ENCODE measurements at regions not wholly inside any gene's neighbourhood (a gene's known extent, or its start where the extent isn't known, plus 50 kb on each side); places are given as distances from the start of the nearest gene placed in this dataset.

DNA sequence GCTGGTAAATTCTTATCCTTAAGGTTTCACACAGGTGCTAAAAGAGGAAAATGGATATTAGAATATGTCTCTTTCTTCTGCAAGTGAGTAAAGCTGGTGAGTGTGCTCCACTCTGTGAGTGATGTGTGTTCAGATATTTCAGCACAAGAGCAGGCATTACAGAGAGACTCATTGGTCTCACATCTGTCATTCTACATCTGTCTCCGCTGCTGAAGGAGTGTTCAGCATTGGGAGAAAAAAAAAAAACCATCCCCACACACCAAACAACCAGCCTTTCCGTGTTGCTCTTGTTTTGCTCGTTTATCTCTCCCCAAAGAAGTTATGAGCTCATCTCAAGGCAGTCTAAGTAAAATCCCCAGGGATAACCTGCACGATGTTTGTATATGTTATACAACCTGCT lies 283.9 kb upstream of the SPHKAP start:
- no peak overlapping the region for H3K9ac ChIP-seq (ENCODE audit: low read length)
- TF ChIP-seq EZH2phosphoT487 (IDR thresholded peaks at IDR 0.05; ENCODE audit: borderline replicate concordance, low read length), result no peak
- TF ChIP-seq, protein P1, sequence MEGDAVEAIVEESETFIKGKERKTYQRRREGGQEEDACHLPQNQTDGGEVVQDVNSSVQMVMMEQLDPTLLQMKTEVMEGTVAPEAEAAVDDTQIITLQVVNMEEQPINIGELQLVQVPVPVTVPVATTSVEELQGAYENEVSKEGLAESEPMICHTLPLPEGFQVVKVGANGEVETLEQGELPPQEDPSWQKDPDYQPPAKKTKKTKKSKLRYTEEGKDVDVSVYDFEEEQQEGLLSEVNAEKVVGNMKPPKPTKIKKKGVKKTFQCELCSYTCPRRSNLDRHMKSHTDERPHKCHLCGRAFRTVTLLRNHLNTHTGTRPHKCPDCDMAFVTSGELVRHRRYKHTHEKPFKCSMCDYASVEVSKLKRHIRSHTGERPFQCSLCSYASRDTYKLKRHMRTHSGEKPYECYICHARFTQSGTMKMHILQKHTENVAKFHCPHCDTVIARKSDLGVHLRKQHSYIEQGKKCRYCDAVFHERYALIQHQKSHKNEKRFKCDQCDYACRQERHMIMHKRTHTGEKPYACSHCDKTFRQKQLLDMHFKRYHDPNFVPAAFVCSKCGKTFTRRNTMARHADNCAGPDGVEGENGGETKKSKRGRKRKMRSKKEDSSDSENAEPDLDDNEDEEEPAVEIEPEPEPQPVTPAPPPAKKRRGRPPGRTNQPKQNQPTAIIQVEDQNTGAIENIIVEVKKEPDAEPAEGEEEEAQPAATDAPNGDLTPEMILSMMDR (conservative IDR thresholded peaks at IDR 0.05; ENCODE audit: low read depth, low read length), result no peak
- TF ChIP-seq EZH2 (IDR thresholded peaks at IDR 0.05; ENCODE audit: low read length, unreplicated experiment), result no peak
- POLR2A ChIA-PET (ENCODE audit: unreplicated experiment), result no interaction called here
- H3F3A ChIP-seq (ENCODE audit: low read length, unreplicated experiment), result no peaks in the 10 kb centered on the region
- H4K20me1 ChIP-seq (ENCODE audit: low read length), result no peaks in the 10 kb centered on the region
- no peaks in the 10 kb centered on the region for H3K4me1 ChIP-seq (ENCODE audit: insufficient read depth, low read length)
- intact Hi-C loops (cut with micrococcal nuclease), result no loop called here
- no peaks in the 10 kb centered on the region for H3K36me3 ChIP-seq (ENCODE audit: low read depth, low read length)
- ATAC-seq (no peak), DNase-seq (no peak)
- H3K9me3 ChIP-seq (ENCODE audit: low read length), result no peaks in the 10 kb centered on the region
- CTCF ChIA-PET, result no interaction called here
- no peaks in the 10 kb centered on the region for H3K79me2 ChIP-seq (ENCODE audit: low read length)
- H3K27ac ChIP-seq (ENCODE audit: low read length), result no peak overlapping the region
- no peaks in the 10 kb centered on the region for H3K27me3 ChIP-seq (ENCODE audit: low read length)
- no TSS peak for BruUV-seq (replicated peaks)
- H3K9me2 ChIP-seq (replicated peaks; ENCODE audit: low read length), result no peaks in the 10 kb centered on the region
- no peak overlapping the region for H3K4me3 ChIP-seq (ENCODE audit: low read length)
- no peak overlapping the region for H3K4me2 ChIP-seq (ENCODE audit: low read length)
- H2AFZ ChIP-seq (ENCODE audit: low read length), result no peak overlapping the region

DNA sequence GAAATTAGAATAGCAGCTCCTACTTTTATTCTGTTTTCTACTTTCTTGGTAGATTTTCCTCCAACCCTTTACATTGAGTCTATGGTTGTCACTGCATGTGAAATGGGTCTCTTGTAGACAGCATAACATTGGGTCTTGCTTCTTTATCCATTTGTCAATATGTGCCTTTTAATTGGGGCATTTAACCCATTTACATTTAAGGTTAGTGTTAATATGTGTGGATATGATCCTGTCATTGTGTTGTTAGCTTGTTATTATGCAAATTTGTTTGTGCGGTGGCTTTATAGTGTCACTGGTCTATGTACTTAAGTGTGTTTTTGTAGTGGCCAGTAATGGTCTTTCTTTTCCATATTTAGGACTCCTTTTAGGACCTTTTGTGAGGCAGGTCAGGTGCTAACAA lies 276.9 kb upstream of the SPHKAP start:
- BruUV-seq (replicated peaks), result no TSS peak
- TF ChIP-seq, protein P1 (conservative IDR thresholded peaks at IDR 0.05; ENCODE audit: low read depth, low read length), result no peak
- TF ChIP-seq EZH2phosphoT487 (IDR thresholded peaks at IDR 0.05; ENCODE audit: borderline replicate concordance, low read length), result no peak
- no peak for TF ChIP-seq EZH2 (IDR thresholded peaks at IDR 0.05; ENCODE audit: low read length, unreplicated experiment)
- no peaks in the 10 kb centered on the region for H4K20me1 ChIP-seq (ENCODE audit: low read length)
- H3K27me3 ChIP-seq (ENCODE audit: low read length), result no peaks in the 10 kb centered on the region
- H3F3A ChIP-seq (ENCODE audit: low read length, unreplicated experiment), result no peaks in the 10 kb centered on the region
- ChIA-PET CTCF (interaction anchor here (0.6 kb wide), 1 partner anchor 568 kb away, joined by 4 read pairs; no protein-coding TSS in a partner anchor), POLR2A (ENCODE audit: unreplicated experiment) (no interaction called here)
- intact Hi-C loops (cut with micrococcal nuclease), result no loop called here
- H3K4me1 ChIP-seq (ENCODE audit: insufficient read depth, low read length), result no peaks in the 10 kb centered on the region
- H2AFZ ChIP-seq (ENCODE audit: low read length), result no peak overlapping the region
- DNase-seq (no peak), ATAC-seq (no peak)
- H3K4me3 ChIP-seq (ENCODE audit: low read length), result no peak overlapping the region
- H3K9me2 ChIP-seq (replicated peaks; ENCODE audit: low read length), result no peaks in the 10 kb centered on the region
- no peak overlapping the region for H3K27ac ChIP-seq (ENCODE audit: low read length)
- no peak overlapping the region for H3K4me2 ChIP-seq (ENCODE audit: low read length)
- H3K79me2 ChIP-seq (ENCODE audit: low read length), result no peaks in the 10 kb centered on the region
- H3K9me3 ChIP-seq (ENCODE audit: low read length), result peaks cover 14% of the 10 kb centered on the region
- H3K36me3 ChIP-seq (ENCODE audit: low read depth, low read length), result peaks cover 3% of the 10 kb centered on the region; the same call in 1 of the 2 replicates
- H3K9ac ChIP-seq (ENCODE audit: low read length), result no peak overlapping the region

DNA sequence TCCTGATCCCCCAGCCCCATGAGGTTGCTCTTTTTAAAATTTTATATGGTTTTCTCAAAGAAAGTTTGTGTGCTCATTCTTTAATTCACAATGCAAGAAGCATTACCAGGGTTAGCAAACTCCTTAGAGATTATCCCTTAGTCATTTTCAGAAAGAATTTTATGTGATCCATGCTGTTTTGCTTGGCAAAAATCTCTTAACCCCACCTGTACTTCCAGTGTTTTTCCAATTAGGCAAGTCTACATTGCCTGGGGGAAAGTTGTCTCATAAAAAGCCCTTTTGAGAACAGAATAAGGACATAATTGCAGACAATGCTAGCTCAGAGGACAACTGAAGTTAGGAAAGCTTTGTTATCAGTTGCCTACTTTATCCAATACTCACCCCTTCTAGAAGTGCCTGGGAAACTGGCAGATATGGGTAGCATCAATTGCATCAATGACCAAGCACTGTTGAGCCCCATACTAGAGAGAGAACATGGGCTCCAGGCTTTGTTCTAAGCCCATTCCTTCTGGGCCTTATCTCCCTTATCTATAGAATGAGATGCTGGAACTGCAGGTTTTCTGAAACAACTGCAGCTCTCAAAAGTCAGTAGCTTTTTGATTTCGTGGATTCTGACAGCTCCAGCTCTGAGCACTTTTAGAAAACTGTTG lies 265.9 kb upstream of the SPHKAP start:
- no peak overlapping the region for H3K4me3 ChIP-seq (ENCODE audit: low read length)
- no peaks in the 10 kb centered on the region for H3K9me3 ChIP-seq (ENCODE audit: low read length)
- H3K27me3 ChIP-seq (ENCODE audit: low read length), result no peaks in the 10 kb centered on the region
- CTCF ChIA-PET, result no interaction called here
- no peaks in the 10 kb centered on the region for H3K9me2 ChIP-seq (replicated peaks; ENCODE audit: low read length)
- H3K9ac ChIP-seq (ENCODE audit: low read length), result no peak overlapping the region
- H3K4me1 ChIP-seq (ENCODE audit: insufficient read depth, low read length), result 0 out of 2 replicates have a peak, but pooled peaks cover 6% of the 10 kb centered on the region
- no peaks in the 10 kb centered on the region for H3K36me3 ChIP-seq (ENCODE audit: low read depth, low read length)
- no peak overlapping the region for H3K27ac ChIP-seq (ENCODE audit: low read length)
- no peaks in the 10 kb centered on the region for H3F3A ChIP-seq (ENCODE audit: low read length, unreplicated experiment)
- no peak for TF ChIP-seq EZH2phosphoT487 (IDR thresholded peaks at IDR 0.05; ENCODE audit: borderline replicate concordance, low read length)
- no peak for TF ChIP-seq EZH2 (IDR thresholded peaks at IDR 0.05; ENCODE audit: low read length, unreplicated experiment)
- TF ChIP-seq, protein P1 (conservative IDR thresholded peaks at IDR 0.05; ENCODE audit: low read depth, low read length), result no peak
- no peaks in the 10 kb centered on the region for H3K79me2 ChIP-seq (ENCODE audit: low read length)
- BruUV-seq (replicated peaks), result no TSS peak
- no peak overlapping the region for H3K4me2 ChIP-seq (ENCODE audit: low read length)
- H2AFZ ChIP-seq (ENCODE audit: low read length), result no peak overlapping the region
- peak; percentile 43 for DNase-seq
- no peaks in the 10 kb centered on the region for H4K20me1 ChIP-seq (ENCODE audit: low read length)
- intact Hi-C loops (cut with micrococcal nuclease), result no loop called here
- ATAC-seq, result peak; percentile 61
- POLR2A ChIA-PET (ENCODE audit: unreplicated experiment), result no interaction called here
